RWPE2 (cell line): ENCODE measurements at regions not wholly inside any gene's neighbourhood (a gene's known extent, or its start where the extent isn't known, plus 50 kb on each side); places are given as distances from the start of the nearest gene placed in this dataset.

Experiments
- ATAC-seq: fragments of 200-7000 bp; cut with Tn5 transposase; 3 replicates; pipeline ENCODE4 v1.9.1; 2021; ENCODE audit warnings: low read depth
- DNase-seq: peaks from one replicate; pipeline ENCODE4 v3.0.0-alpha.2; 2020; ENCODE audit warnings: low spot score
- H3K27ac ChIP-seq: fragments of 450-650 bp; 2 replicates; pipeline ENCODE4 v1.5.1; 2017; ENCODE audit warnings: mild to moderate bottlenecking; ENCODE audit not compliant: poor library complexity, severe bottlenecking
- H3K27me3 ChIP-seq: fragments of 250-450 bp; sonication (Bioruptor Pico); 2 replicates; pipeline ENCODE4 v1.5.1; 2021; ENCODE audit warnings: mild to moderate bottlenecking, moderate library complexity; ENCODE audit not compliant: insufficient read depth, poor library complexity, severe bottlenecking
- H3K36me3 ChIP-seq: fragments of 250-450 bp; sonication (Bioruptor Pico); 2 replicates; pipeline ENCODE4 v1.5.1; 2020; ENCODE audit warnings: low read depth, mild to moderate bottlenecking, moderate library complexity
- H3K4me1 ChIP-seq: fragments of 250-450 bp; sonication (Bioruptor Pico); 2 replicates; pipeline ENCODE4 v1.5.1; 2021; ENCODE audit warnings: mild to moderate bottlenecking, moderate library complexity; ENCODE audit not compliant: insufficient read depth, poor library complexity, severe bottlenecking
- H3K4me3 ChIP-seq: fragments of 250-450 bp; sonication (Bioruptor Pico); 2 replicates; pipeline ENCODE4 v1.5.1; 2021; ENCODE audit warnings: mild to moderate bottlenecking, moderate library complexity; ENCODE audit not compliant: severe bottlenecking
- H3K9me3 ChIP-seq: fragments of 250-450 bp; sonication (Bioruptor Pico); 2 replicates; pipeline ENCODE4 v1.5.1; 2021; ENCODE audit warnings: mild to moderate bottlenecking, moderate library complexity; ENCODE audit not compliant: severe bottlenecking
- TF ChIP-seq, protein P1 (sequence below): fragments of 450-650 bp; IDR thresholded peaks from one replicate; pipeline ENCODE4 v1.5.1; 2017; ENCODE audit warnings: mild to moderate bottlenecking, moderate library complexity; ENCODE audit not compliant: poor library complexity, severe bottlenecking

DNA sequence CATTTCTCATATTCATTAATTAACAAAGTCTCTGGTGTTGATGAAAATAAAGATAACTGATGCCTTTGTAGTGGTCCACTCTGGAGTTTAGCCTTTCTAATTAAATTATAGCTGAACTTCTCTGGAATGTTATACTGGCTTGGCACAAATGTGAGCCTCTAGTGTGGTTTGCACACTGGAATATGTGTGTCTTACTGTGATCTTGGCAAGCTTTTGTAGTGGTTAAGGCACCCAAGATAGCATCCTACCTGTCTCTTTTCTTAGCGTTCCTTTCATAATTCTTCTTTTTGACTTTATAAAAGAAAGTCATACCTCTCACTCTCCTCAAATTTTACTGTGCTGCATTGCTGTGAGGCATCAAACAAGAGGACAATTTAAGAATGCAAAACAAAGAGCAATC lies 107.4 kb downstream of the UTRN start:
- DNase-seq (no peak), ATAC-seq (no peak)
- H3K27me3 ChIP-seq, result no peaks in the 10 kb centered on the region
- TF ChIP-seq, protein P1, sequence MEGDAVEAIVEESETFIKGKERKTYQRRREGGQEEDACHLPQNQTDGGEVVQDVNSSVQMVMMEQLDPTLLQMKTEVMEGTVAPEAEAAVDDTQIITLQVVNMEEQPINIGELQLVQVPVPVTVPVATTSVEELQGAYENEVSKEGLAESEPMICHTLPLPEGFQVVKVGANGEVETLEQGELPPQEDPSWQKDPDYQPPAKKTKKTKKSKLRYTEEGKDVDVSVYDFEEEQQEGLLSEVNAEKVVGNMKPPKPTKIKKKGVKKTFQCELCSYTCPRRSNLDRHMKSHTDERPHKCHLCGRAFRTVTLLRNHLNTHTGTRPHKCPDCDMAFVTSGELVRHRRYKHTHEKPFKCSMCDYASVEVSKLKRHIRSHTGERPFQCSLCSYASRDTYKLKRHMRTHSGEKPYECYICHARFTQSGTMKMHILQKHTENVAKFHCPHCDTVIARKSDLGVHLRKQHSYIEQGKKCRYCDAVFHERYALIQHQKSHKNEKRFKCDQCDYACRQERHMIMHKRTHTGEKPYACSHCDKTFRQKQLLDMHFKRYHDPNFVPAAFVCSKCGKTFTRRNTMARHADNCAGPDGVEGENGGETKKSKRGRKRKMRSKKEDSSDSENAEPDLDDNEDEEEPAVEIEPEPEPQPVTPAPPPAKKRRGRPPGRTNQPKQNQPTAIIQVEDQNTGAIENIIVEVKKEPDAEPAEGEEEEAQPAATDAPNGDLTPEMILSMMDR, result no peak
- no peak overlapping the region for H3K4me3 ChIP-seq
- H3K36me3 ChIP-seq, result no peaks in the 10 kb centered on the region; the same call in 1 of the 2 replicates
- H3K27ac ChIP-seq, result no peak overlapping the region
- no peaks in the 10 kb centered on the region for H3K9me3 ChIP-seq
- peaks cover 10% of the 10 kb centered on the region for H3K4me1 ChIP-seq

DNA sequence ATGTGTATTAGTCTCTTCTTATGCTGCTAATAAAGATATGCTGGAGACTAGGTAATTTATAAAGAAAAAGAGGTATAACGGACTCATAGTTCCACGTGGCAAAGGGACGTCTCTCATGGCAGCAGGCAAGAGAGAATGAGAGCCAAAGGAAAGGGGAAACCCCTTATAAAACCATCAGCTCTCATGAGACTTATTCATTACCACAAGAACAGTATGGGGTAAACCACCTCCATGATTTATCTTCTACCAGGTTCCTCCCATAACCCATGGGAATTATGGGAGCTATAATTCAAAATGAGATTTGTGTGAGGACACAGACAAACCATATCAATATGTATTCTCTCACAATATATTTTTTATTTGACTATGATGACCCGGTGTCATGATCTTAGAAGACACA lies 109.1 kb downstream of the UTRN start:
- Histone ChIP-seq H3K27me3 (no peaks in the 10 kb centered on the region), H3K4me1 (peaks cover 10% of the 10 kb centered on the region)
- ATAC-seq, result no peak

DNA sequence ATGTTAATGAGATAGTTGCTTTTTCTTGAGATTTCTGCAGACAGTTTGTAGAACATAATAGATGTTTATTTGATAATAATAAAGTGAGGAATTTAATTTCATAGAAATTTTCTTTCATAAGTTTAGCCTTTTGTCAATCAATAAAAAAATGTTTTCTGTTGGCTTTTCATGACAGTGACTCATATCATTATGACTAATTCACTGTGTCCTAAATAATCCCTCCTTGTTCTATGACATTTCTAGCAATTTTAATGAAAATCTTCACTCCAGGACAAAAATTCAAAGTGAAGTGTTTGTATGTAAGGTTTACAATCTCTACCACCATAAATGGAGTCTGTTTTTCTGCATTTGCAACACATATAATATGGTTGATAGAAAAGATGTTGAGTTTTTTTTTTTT lies 109.9 kb downstream of the UTRN start:
- TF ChIP-seq, protein P1, result no peak
- Histone ChIP-seq H3K27me3 (no peaks in the 10 kb centered on the region), H3K27ac (no peak overlapping the region), H3K9me3 (no peaks in the 10 kb centered on the region), H3K4me3 (no peak overlapping the region), H3K36me3 (no peaks in the 10 kb centered on the region; the same call in 1 of the 2 replicates), H3K4me1 (peaks cover 10% of the 10 kb centered on the region)
- DNase-seq, result no peak
- no peak for ATAC-seq

More for the DNA sequence above, 109.1 kb downstream of the UTRN start:
- Histone ChIP-seq H3K4me3 (no peak overlapping the region), H3K9me3 (no peaks in the 10 kb centered on the region), H3K36me3 (no peaks in the 10 kb centered on the region; the same call in 1 of the 2 replicates), H3K27ac (no peak overlapping the region)
- TF ChIP-seq, protein P1, result no peak
- no peak for DNase-seq

DNA sequence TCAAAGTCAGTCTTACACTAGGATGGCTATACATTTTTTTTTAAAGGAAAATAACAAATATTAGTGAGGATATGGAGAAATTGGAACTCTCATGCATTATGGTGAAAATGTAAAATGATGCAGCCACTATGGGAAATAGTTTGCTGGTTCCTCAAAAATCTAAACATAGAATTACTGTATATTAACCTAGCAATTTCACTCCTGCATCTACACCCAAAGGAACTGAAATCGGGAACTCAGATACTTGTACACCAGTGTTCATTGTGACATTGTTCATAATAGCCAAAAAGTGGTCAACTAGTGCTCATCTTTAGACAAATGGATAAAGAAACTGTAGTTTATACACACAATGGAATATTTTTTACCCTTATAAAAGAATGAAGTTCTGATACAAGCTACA lies 110.7 kb downstream of the UTRN start:
- no peak overlapping the region for H3K4me3 ChIP-seq
- H3K27me3 ChIP-seq, result no peaks in the 10 kb centered on the region
- no peaks in the 10 kb centered on the region; the same call in 1 of the 2 replicates for H3K36me3 ChIP-seq
- H3K27ac ChIP-seq, result no peak overlapping the region
- H3K4me1 ChIP-seq, result peaks cover 10% of the 10 kb centered on the region
- TF ChIP-seq, protein P1, result no peak
- ATAC-seq, result no peak
- DNase-seq, result no peak
- no peaks in the 10 kb centered on the region for H3K9me3 ChIP-seq

DNA sequence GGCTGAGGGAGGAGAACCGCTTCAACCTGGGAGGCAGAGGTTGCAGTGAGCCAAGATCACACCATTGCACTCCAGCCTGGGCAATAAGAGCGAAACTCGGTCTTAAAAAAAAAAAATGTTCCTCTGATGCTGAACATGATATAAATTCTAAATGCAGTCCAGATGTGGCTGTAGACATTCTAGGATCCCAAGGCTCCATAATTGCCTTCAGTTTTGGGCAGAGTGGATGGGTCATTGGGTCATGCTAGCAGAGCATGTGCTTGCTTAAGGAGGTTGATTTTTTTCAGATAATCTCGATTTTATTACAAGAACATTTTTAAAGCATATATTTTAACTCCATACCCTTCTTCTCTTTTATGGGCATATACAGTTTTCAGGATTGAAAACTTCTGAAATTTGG lies 112.0 kb downstream of the UTRN start:
- H3K4me3 ChIP-seq, result no peak overlapping the region
- H3K4me1 ChIP-seq, result peaks cover 10% of the 10 kb centered on the region
- TF ChIP-seq, protein P1, result no peak
- ATAC-seq (no peak), DNase-seq (no peak)
- no peaks in the 10 kb centered on the region for H3K9me3 ChIP-seq
- H3K27me3 ChIP-seq, result no peaks in the 10 kb centered on the region
- H3K27ac ChIP-seq, result no peak overlapping the region
- no peaks in the 10 kb centered on the region; the same call in 1 of the 2 replicates for H3K36me3 ChIP-seq
